Stimulated activated CD4-positive, alpha-beta T cell treated with anti-CD3 and anti-CD28 coated beads, Interleukin-4, amount 100 ng/mL, for 48 hours (primary cell): ENCODE measurements at regions not wholly inside any gene's neighbourhood (a gene's known extent, or its start where the extent isn't known, plus 50 kb on each side); places are given as distances from the start of the nearest gene placed in this dataset.
"Not testable (repeated sequence)": the region's sequence is repeated elsewhere in the genome, so short reads cannot be mapped to it uniquely, and the experiment has no call there.

Experiments
- DNase-seq, 2 donors: peaks; one replicate each; pipeline ENCODE4 v3.0.0-alpha.2; 2020; ENCODE audit warnings: low read depth in 2 of 2

DNA sequence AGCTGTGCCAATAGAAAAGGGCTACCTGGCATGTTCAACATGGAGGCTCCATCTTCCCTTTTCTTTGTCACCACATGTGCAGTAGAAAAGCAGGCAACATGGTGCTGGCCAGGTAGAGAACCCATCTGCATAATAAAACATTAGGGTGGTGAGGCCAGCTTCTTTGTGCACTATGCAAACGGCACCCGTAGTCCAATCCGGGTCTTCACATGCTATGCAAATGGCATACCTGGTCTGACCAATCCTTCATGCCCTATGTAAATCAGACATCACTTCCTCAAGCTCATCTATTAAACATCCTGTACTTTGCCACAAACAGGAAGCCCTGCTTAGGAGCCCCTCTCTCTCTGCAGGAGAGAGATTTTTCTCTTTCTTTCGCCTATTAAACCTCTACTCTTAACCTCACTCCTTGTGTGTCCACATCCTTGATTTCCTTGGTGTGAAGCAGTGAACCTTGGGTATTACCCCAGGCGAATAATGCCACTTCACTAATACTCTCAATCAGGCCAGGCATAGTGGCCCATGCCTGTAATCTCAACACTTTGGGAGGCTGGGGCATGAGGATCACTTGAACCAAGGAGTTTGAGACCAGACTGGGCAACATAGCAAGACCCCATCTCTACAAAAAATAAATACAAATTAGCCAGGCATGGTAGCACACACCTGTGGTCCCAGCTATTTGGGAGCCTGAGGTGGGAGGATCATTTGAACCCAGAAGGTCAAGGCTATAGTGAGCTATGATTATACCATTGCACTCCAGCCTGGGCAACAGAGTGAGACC lies 111.3 kb upstream of the MRI1 start:
- no peak for DNase-seq

- no peak for DNase-seq
These were observed 117.6 kb upstream of the MRI1 start for GRCh38 chr19:13646758-13647157.

GRCh38 chr19:13644645-13645044 lies 119.7 kb upstream of the MRI1 start:
- DNase-seq, result no peak

- DNase-seq, result no peak
These were observed 123.7 kb upstream of the MRI1 start for GRCh38 chr19:13640611-13641010.

DNA sequence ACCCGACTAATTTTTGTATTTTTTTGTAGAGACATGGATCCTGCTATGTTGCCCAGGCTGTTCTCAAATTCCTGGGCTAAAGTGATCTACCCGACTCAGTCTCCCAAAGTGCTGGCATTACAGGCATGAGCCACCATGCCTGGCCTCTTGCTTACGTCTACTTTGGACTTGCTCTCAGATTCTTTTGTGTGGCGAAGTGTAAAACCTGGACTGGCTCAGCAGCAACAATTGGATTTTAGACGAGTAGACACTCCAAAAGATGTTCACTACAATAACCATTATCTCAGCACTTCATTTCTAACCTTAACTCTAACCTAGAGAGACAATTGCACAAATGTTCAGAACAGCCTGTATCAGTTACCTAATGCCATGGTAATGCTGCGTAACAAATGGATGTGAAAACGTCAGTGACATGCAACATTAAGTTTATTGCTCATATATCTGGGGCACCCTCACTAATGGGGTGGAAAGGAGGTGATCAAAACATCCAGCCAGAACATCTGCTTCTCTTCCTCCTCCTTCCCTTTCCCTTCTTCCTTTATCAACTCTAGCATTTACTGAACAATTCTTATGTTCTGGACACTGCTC lies 124.9 kb upstream of the MRI1 start:
- no peak for DNase-seq

DNA sequence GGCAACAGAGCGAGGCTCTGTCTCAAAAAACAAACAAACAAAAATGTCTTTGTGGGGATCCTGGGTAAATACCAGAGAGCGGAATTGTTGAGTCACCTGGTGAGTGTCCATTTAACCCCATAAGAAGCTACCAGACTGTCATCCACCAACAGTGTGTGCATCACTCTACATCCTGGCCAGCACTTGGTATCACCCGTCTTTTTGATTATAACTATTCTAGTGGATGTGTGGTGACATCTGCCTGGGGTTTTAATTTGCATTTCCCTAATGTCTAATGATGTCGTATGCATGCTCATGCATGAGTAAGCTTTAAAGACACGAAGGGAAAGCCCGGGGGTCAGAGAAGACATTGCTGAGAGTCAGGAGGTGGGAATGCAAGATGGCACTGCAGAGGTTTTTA lies 126.7 kb upstream of the MRI1 start:
- no peak for DNase-seq

DNA sequence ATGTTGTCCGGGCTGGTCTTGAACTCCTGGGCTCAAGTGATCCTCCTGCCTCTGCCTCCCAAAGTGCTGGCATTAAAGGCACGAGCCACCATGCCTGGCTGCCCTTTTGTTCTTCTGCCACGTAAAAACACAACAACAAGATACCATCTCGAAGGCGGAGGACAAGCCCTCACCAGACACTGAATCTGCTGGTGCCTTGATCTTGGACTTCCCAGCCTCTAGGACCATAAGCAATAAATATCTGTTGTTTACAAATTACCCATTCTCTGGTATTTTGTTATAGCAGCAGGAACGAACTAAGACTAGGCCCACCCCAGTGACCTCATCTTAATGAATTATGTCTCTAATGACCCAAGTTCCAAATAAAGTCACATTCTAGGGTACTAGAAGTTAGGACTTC lies 128.4 kb upstream of the CACNA1A start:
- DNase-seq, result no peak

DNA sequence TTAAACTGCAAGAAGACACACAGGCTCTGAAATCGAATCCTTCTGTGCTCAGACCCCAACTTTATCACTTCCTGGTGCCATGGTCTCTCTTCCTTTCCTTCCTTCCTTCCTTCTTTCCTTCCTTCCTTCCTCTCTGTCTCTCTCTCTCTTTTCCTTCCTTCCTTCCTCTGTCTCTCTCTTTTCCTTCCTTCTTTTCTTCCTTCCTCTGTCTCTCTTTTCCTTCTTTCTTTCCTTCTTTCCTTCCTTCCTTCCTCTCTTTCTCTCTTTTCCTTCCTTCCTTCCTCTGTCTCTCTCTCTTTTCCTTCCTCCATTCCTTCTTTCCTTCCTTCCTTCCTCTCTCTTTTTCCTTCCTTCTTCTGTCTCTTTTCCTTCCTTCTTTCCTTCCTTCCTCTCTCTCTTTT lies 127.2 kb upstream of the CACNA1A start:
- no peak for DNase-seq

- no peak for DNase-seq
These were observed 126.8 kb upstream of the CACNA1A start for GRCh38 chr19:13633109-13633508.

GRCh38 chr19:13632164-13632563 lies 125.9 kb upstream of the CACNA1A start:
- DNase-seq, result not testable (repeated sequence)

DNA sequence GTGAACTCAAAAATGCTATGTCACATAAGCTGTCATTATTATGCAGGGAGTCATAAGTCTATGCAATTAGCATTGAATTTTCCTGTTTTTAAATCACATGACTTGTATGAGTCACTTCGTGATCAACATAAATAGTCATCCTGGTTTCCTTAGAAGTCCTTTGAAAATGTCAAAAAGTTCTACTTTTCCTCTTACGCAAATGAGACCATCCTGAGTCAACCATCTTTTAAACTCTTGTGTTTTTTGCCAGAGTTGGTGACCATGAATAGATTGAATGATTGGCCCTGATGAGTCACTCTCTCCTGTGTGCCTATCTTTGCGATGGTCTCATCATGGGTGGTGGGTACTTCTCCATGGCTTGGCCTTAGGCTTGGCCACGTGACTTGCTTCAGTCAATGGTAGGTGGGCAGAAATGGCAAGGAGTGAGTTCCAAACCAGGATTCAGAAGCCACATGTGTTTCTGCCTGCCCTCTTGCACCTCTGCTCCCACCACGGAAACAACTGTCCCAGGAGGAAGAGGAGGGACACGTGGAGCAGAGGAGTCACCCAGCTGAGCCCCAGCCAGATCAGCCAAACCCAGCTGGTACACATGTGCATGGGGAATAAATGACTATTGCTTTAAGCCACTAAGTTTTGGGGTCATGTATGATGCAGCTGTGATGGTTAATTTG lies 123.5 kb upstream of the CACNA1A start:
- DNase-seq, result no peak

- no peak for DNase-seq
These were observed 121.3 kb upstream of the CACNA1A start for GRCh38 chr19:13627531-13627930.

GRCh38 chr19:13623716-13624710 lies 117.7 kb upstream of the CACNA1A start:
- DNase-seq, result no peak

DNA sequence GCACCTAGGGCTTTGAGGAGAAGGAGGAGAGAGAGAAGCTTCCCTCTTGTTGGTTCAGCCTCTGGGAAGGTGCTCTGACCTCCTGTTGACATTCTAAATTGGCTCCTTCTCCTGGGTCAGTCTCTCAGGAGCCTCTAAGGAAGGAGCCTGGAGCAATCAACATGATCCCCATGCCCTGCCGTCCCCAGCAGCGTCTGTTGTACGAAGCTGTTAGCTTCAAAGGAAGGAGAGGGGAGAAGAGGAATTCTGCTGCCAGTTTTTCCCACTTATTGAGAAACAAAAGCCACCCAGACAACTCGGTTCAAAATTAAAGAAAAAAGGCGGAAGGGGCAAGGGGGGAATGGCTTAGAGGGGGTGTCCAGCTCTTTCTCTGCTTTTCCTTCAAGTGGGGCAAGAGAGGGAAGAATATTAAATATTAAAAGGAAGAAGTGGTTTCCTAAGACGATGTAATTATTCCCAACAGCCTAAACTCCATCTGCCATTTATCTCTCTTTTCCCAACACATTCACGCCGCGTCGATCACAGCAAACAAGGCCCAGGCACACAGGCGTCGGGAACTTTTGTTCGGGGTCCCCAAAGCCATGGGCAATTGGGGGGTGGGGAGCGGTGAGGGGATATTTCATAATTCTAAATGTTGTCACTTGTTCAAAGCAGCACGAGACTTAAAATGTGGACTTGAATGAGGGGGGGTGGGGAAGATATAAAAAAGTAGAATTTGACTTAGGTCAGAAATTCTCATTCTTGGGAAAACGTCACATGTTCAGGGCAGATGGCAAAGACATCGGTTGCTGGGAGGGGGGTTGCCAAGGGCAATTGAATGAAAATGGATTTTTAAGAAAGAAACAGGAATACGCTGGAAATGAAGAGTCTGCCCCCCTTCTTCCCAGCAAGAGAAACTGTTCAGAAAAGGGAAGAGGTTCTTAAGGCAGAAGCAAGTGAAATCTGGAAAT lies 116.8 kb upstream of the CACNA1A start:
- DNase-seq, result no peak

DNA sequence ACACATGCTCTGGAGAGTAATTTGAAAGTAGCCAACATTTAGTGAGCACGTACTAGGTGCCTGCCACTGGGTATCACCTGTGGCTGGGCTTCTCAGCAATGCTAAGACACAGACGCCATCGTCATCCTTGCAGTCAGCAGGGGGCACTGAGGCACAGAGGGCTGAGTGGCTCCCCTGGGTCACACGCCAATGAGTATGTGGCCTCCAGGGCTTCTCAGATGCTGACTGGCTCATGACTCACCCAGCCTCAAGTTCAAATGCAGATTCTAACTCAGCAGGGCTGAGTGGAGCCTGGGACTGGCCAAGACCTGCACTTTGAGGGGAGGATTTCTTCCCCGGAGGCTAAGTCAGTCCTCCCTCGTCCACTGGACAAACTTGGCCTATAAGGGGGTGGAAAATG lies 115.1 kb upstream of the CACNA1A start:
- DNase-seq, result peak; percentile 32 to 67

DNA sequence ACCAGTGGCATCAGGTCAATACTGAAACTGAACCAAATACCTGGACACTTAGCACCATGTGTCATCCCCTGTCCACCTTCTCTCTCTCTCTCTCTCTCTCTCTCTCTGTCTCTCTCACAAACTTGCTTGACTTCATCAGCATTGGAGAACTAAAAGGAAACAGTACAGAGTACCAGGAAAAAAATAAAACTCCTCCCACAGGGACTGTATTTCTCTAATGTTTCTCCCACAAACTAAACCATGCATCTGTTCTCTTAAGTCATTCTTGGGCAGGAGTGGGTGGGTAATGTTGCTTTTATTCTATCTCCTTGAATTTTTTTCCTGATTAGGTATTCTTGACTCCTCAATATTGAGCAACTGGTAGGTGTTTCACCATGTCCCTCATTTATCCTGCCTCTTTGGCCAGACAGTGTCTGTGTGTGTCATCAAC lies 112.9 kb upstream of the CACNA1A start:
- no peak for DNase-seq

DNA sequence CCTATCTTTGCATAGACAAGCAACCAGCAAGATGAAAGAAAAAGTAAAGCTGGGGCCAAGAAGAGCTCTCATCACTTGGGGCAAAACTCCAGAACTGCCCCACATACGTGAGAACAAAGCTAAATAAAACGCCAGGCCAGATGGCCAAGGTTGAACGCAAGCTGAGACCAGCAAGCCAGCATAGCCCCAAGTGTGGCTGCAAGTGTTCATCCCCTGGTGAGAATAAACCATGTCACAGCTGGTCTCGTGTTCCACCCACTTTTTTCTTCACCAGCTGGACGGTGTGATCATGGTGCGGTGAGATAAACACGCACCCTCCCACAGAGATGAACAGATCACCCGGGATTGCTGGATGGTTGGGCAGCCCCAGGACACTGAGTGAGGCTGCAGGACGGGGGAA lies 109.6 kb upstream of the CACNA1A start:
- no peak for DNase-seq

GRCh38 chr19:13613447-13613846 lies 107.2 kb upstream of the CACNA1A start:
- no peak for DNase-seq

- no peak for DNase-seq
These were observed 105.3 kb upstream of the CACNA1A start for GRCh38 chr19:13611596-13611995.

- no peak for DNase-seq
These were observed 103.9 kb upstream of the CACNA1A start for GRCh38 chr19:13610039-13610691.
